ENCODE measurements at regions not wholly inside any gene's neighbourhood (a gene's known extent, or its start where the extent isn't known, plus 50 kb on each side); places are given as distances from the start of the nearest gene placed in this dataset.

GRCh38 chr13:55816976-55817601 lies 1323.6 kb upstream of the PRR20A start:
- no peak overlapping the region for H3K4me3 ChIP-seq (ENCODE audit: low read depth, low read length)
- TF ChIP-seq CTCF (IDR thresholded peaks at IDR 0.05; ENCODE audit: low read depth, low read length, missing control alignments): no peak
- no peak for DNase-seq (ENCODE audit: low read depth)

- no peak for TF ChIP-seq CTCF (IDR thresholded peaks at IDR 0.05; ENCODE audit: low read depth, low read length, missing control alignments)
- no peak for DNase-seq (ENCODE audit: low read depth)
- H3K4me3 ChIP-seq (ENCODE audit: low read depth, low read length): no peak overlapping the region
Observed at GRCh38 chr13:55820817-55821216, 1319.9 kb upstream of the PRR20A start.

GRCh38 chr13:55869648-55870047 lies 1271.1 kb upstream of the PRR20A start:
- no peak for TF ChIP-seq CTCF (IDR thresholded peaks at IDR 0.05; ENCODE audit: low read depth, low read length, missing control alignments)
- H3K4me3 ChIP-seq (ENCODE audit: low read depth, low read length): no peak overlapping the region
- no peak for DNase-seq (ENCODE audit: low read depth)

- no peak for TF ChIP-seq CTCF (IDR thresholded peaks at IDR 0.05; ENCODE audit: low read depth, low read length, missing control alignments)
- H3K4me3 ChIP-seq (ENCODE audit: low read depth, low read length): no peak overlapping the region
- no peak for DNase-seq (ENCODE audit: low read depth)
Observed at GRCh38 chr13:55887561-55887960, 1253.2 kb upstream of the PRR20A start.

DNA sequence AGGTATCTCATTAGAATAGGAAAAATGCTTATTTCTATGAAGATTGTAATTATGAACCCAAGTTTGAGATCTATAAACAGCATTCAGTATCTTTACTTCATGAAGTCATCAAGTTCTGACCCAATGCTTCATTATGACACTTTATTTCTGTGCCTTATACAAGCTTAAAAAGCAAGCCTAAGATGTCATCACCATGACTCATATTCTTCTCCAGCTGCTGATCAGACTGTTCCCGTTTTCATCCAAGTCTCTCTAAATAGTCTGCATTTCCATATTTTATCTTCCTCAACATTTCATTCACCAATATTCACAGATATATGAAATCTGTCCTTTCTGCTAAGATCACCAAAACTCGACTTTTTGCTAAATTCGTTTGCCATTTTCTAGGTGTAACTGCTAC lies 1247.2 kb upstream of the PRR20A start:
- no peak for TF ChIP-seq CTCF (IDR thresholded peaks at IDR 0.05; ENCODE audit: low read depth, low read length, missing control alignments)
- H3K4me3 ChIP-seq (ENCODE audit: low read depth, low read length): no peak overlapping the region
- DNase-seq (ENCODE audit: low read depth): no peak

- H3K4me3 ChIP-seq (ENCODE audit: low read depth, low read length): no peak overlapping the region
- no peak for DNase-seq (ENCODE audit: low read depth)
- TF ChIP-seq CTCF (IDR thresholded peaks at IDR 0.05; ENCODE audit: low read depth, low read length, missing control alignments): no peak
Observed at GRCh38 chr13:55937180-55937579, 1203.5 kb upstream of the PRR20A start.

- no peak for TF ChIP-seq CTCF (IDR thresholded peaks at IDR 0.05; ENCODE audit: low read depth, low read length, missing control alignments)
- DNase-seq (ENCODE audit: low read depth): no peak
- no peak overlapping the region for H3K4me3 ChIP-seq (ENCODE audit: low read depth, low read length)
Observed at GRCh38 chr13:55948175-55948574, 1192.5 kb upstream of the PRR20A start.
